ENCODE measurements at regions not wholly inside any gene's neighbourhood (a gene's known extent, or its start where the extent isn't known, plus 50 kb on each side); places are given as distances from the start of the nearest gene placed in this dataset.
"Not testable (repeated sequence)": the region's sequence is repeated elsewhere in the genome, so short reads cannot be mapped to it uniquely, and the experiment has no call there.

DNA sequence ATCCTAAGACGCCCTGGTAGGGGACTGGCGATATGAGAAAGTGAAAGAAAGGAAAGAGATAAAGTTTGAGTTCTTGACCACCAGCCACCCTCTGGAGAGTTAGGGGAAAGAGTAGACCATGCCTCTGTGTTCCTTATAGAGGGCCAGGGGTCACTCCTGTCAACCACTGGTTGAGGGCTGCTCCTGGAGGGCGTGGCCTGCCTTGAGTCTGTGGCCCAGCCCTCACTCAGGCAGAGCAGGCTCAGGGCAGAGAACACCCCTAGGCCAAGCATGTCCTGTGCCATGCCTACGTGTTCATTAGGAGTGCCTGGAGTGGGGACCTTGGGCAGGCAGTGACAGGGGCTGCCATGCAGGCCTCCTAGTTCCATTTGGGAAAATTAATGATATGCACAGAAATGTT lies 161.1 kb upstream of the EPB41L3 start:
- DNase-seq, result no peak
- H3K27ac ChIP-seq (ENCODE audit: insufficient read depth, low read length, poor library complexity, severe bottlenecking), result no peak overlapping the region

DNA sequence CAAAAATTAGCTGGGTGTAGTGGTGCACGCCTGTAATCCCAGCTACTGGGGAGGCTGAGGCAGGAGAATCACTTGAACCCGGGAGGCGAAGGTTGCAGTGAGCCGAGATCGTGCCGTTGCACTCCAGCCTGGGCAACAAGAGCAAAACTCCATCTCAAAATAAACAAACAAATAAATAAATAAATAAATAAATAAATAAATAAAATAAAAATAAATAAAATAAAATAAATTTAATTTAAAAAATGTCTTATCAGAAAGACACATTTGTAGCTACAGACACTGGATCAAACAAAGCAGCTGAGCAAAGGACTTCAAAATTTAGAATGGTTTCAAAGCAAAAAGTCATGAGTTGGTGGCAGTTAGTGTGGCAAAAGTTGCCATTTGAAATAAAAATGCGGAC lies 158.2 kb upstream of the EPB41L3 start:
- H3K27ac ChIP-seq (ENCODE audit: insufficient read depth, low read length, poor library complexity, severe bottlenecking); DNase-seq; H3K4me3 ChIP-seq (ENCODE audit: insufficient read depth, low read depth, low read length, poor library complexity, severe bottlenecking); H3K4me1 ChIP-seq (ENCODE audit: control insufficient read depth, insufficient read depth, low read length, poor library complexity, severe bottlenecking); H3K27me3 ChIP-seq (replicated peaks; ENCODE audit: control insufficient read depth, insufficient read depth, low read length, poor library complexity, severe bottlenecking); H3K9me3 ChIP-seq (ENCODE audit: control insufficient read depth, low read length); H3K36me3 ChIP-seq (ENCODE audit: control insufficient read depth, insufficient read depth, low read length): not testable (repeated sequence)

More for the DNA sequence above, 161.1 kb upstream of the EPB41L3 start:
- no peaks in the 10 kb centered on the region for H3K27me3 ChIP-seq (replicated peaks; ENCODE audit: control insufficient read depth, insufficient read depth, low read length, poor library complexity, severe bottlenecking)
- no peaks in the 10 kb centered on the region for H3K4me1 ChIP-seq (ENCODE audit: control insufficient read depth, insufficient read depth, low read length, poor library complexity, severe bottlenecking)
- H3K4me3 ChIP-seq (ENCODE audit: insufficient read depth, low read depth, low read length, poor library complexity, severe bottlenecking), result no peak overlapping the region
- no peaks in the 10 kb centered on the region for H3K9me3 ChIP-seq (ENCODE audit: control insufficient read depth, low read length)
- no peaks in the 10 kb centered on the region for H3K36me3 ChIP-seq (ENCODE audit: control insufficient read depth, insufficient read depth, low read length)

DNA sequence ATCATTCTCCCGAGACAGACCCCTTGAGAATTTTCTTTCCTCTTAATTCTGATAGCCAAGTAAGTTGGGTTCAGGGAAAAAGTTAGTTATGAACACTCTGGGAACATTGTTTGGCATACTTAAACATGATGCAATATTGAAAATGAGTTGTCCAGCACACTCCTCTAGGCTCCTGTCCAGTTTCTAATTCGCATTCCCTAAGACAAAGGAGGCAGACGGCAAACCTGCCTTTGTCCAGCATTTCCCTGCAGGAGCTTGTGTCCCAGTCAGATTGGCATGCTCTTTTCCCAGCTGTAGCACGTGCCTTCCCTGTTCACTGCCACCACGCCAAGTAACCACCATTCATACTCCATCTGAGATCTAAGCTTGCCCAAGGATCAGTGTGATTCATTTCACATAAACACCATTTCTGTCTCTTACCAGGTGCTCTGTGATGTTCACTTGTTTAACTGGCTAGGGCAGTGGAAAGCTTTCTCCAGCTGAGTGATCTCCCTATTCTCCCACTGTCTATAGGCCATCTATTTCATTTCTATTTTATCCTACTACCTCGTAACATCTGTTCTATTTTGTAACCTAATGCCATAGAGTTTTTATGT lies 150.0 kb upstream of the EPB41L3 start:
- Histone ChIP-seq H3K4me1 (ENCODE audit: control insufficient read depth, insufficient read depth, low read length, poor library complexity, severe bottlenecking) (no peaks in the 10 kb centered on the region), H3K27ac (ENCODE audit: insufficient read depth, low read length, poor library complexity, severe bottlenecking) (no peak overlapping the region), H3K4me3 (ENCODE audit: insufficient read depth, low read depth, low read length, poor library complexity, severe bottlenecking) (no peak overlapping the region), H3K27me3 (replicated peaks; ENCODE audit: control insufficient read depth, insufficient read depth, low read length, poor library complexity, severe bottlenecking) (no peaks in the 10 kb centered on the region), H3K36me3 (ENCODE audit: control insufficient read depth, insufficient read depth, low read length) (no peaks in the 10 kb centered on the region), H3K9me3 (ENCODE audit: control insufficient read depth, low read length) (no peaks in the 10 kb centered on the region)
- DNase-seq, result no peak

- DNase-seq, result no peak
- Histone ChIP-seq H3K27ac (ENCODE audit: insufficient read depth, low read length, poor library complexity, severe bottlenecking) (no peak overlapping the region), H3K9me3 (ENCODE audit: control insufficient read depth, low read length) (no peaks in the 10 kb centered on the region), H3K4me3 (ENCODE audit: insufficient read depth, low read depth, low read length, poor library complexity, severe bottlenecking) (no peak overlapping the region), H3K27me3 (replicated peaks; ENCODE audit: control insufficient read depth, insufficient read depth, low read length, poor library complexity, severe bottlenecking) (no peaks in the 10 kb centered on the region), H3K4me1 (ENCODE audit: control insufficient read depth, insufficient read depth, low read length, poor library complexity, severe bottlenecking) (no peaks in the 10 kb centered on the region), H3K36me3 (ENCODE audit: control insufficient read depth, insufficient read depth, low read length) (no peaks in the 10 kb centered on the region)
These were observed 135.1 kb upstream of the EPB41L3 start for GRCh38 chr18:5678779-5679406.

DNA sequence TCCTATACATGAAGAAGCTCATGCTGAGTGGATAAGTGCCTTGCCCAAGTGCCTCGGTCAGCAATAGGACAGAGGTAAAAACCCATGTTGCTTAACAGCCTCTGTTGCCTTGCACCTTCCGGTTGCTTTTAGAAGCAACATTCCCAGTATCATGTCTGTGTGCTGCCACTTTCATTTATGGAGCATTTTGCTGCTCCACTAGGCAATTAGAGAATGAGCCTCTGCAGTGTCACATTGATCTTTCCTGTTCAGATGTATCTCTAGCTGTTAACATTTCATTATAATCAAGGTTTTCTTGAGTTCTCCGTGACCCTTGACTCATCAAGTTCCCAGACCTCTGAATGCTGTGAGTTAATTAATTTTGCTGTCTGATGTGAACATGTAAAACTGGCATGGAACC lies 134.5 kb upstream of the EPB41L3 start:
- H3K9me3 ChIP-seq (ENCODE audit: control insufficient read depth, low read length), result no peaks in the 10 kb centered on the region
- H3K4me1 ChIP-seq (ENCODE audit: control insufficient read depth, insufficient read depth, low read length, poor library complexity, severe bottlenecking), result no peaks in the 10 kb centered on the region
- no peak overlapping the region for H3K27ac ChIP-seq (ENCODE audit: insufficient read depth, low read length, poor library complexity, severe bottlenecking)
- no peak overlapping the region for H3K4me3 ChIP-seq (ENCODE audit: insufficient read depth, low read depth, low read length, poor library complexity, severe bottlenecking)
- H3K36me3 ChIP-seq (ENCODE audit: control insufficient read depth, insufficient read depth, low read length), result no peaks in the 10 kb centered on the region
- H3K27me3 ChIP-seq (replicated peaks; ENCODE audit: control insufficient read depth, insufficient read depth, low read length, poor library complexity, severe bottlenecking), result no peaks in the 10 kb centered on the region
- no peak for DNase-seq

GRCh38 chr18:5673616-5674015 lies 129.8 kb upstream of the EPB41L3 start:
- no peaks in the 10 kb centered on the region for H3K4me1 ChIP-seq (ENCODE audit: control insufficient read depth, insufficient read depth, low read length, poor library complexity, severe bottlenecking)
- no peak for DNase-seq
- no peak overlapping the region for H3K27ac ChIP-seq (ENCODE audit: insufficient read depth, low read length, poor library complexity, severe bottlenecking)
- H3K36me3 ChIP-seq (ENCODE audit: control insufficient read depth, insufficient read depth, low read length), result no peaks in the 10 kb centered on the region
- H3K4me3 ChIP-seq (ENCODE audit: insufficient read depth, low read depth, low read length, poor library complexity, severe bottlenecking), result no peak overlapping the region
- H3K27me3 ChIP-seq (replicated peaks; ENCODE audit: control insufficient read depth, insufficient read depth, low read length, poor library complexity, severe bottlenecking), result no peaks in the 10 kb centered on the region
- H3K9me3 ChIP-seq (ENCODE audit: control insufficient read depth, low read length), result no peaks in the 10 kb centered on the region

GRCh38 chr18:5669585-5669984 lies 125.8 kb upstream of the EPB41L3 start:
- no peaks in the 10 kb centered on the region for H3K9me3 ChIP-seq (ENCODE audit: control insufficient read depth, low read length)
- H3K4me3 ChIP-seq (ENCODE audit: insufficient read depth, low read depth, low read length, poor library complexity, severe bottlenecking), result no peak overlapping the region
- DNase-seq, result no peak
- H3K4me1 ChIP-seq (ENCODE audit: control insufficient read depth, insufficient read depth, low read length, poor library complexity, severe bottlenecking), result no peaks in the 10 kb centered on the region
- H3K27ac ChIP-seq (ENCODE audit: insufficient read depth, low read length, poor library complexity, severe bottlenecking), result no peak overlapping the region
- H3K36me3 ChIP-seq (ENCODE audit: control insufficient read depth, insufficient read depth, low read length), result no peaks in the 10 kb centered on the region
- H3K27me3 ChIP-seq (replicated peaks; ENCODE audit: control insufficient read depth, insufficient read depth, low read length, poor library complexity, severe bottlenecking), result no peaks in the 10 kb centered on the region

- Histone ChIP-seq H3K4me3 (ENCODE audit: insufficient read depth, low read depth, low read length, poor library complexity, severe bottlenecking) (no peak overlapping the region), H3K4me1 (ENCODE audit: control insufficient read depth, insufficient read depth, low read length, poor library complexity, severe bottlenecking) (no peaks in the 10 kb centered on the region)
- DNase-seq, result no peak
These were observed 124.4 kb upstream of the EPB41L3 start for GRCh38 chr18:5668087-5668715.

DNA sequence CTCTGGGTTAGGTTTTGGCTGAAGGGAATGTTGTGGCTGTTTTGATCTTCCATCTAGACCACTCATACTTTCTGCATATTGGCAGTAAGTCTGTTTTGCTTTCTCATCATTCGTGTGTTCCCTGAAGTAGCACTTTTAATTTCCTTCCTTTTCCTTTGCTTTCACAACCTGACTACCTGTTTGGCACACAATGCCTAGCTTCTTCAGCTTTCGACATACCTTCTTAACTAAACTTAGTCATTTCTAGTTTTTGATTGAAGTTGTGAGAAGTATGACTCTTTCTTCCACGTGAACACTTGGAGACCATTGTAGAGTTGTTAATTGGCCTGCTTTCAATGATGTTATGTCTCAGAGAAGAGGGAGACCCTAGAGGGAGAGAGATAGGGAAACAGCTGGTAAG lies 123.6 kb upstream of the EPB41L3 start:
- Histone ChIP-seq H3K4me3 (ENCODE audit: insufficient read depth, low read depth, low read length, poor library complexity, severe bottlenecking) (no peak overlapping the region), H3K9me3 (ENCODE audit: control insufficient read depth, low read length) (no peaks in the 10 kb centered on the region), H3K27ac (ENCODE audit: insufficient read depth, low read length, poor library complexity, severe bottlenecking) (no peak overlapping the region), H3K4me1 (ENCODE audit: control insufficient read depth, insufficient read depth, low read length, poor library complexity, severe bottlenecking) (no peaks in the 10 kb centered on the region), H3K36me3 (ENCODE audit: control insufficient read depth, insufficient read depth, low read length) (no peaks in the 10 kb centered on the region), H3K27me3 (replicated peaks; ENCODE audit: control insufficient read depth, insufficient read depth, low read length, poor library complexity, severe bottlenecking) (no peaks in the 10 kb centered on the region)
- no peak for DNase-seq

More at GRCh38 chr18:5668087-5668715, 124.4 kb upstream of the EPB41L3 start:
- H3K36me3 ChIP-seq (ENCODE audit: control insufficient read depth, insufficient read depth, low read length), result no peaks in the 10 kb centered on the region
- no peaks in the 10 kb centered on the region for H3K9me3 ChIP-seq (ENCODE audit: control insufficient read depth, low read length)
- H3K27me3 ChIP-seq (replicated peaks; ENCODE audit: control insufficient read depth, insufficient read depth, low read length, poor library complexity, severe bottlenecking), result no peaks in the 10 kb centered on the region
- no peak overlapping the region for H3K27ac ChIP-seq (ENCODE audit: insufficient read depth, low read length, poor library complexity, severe bottlenecking)

DNA sequence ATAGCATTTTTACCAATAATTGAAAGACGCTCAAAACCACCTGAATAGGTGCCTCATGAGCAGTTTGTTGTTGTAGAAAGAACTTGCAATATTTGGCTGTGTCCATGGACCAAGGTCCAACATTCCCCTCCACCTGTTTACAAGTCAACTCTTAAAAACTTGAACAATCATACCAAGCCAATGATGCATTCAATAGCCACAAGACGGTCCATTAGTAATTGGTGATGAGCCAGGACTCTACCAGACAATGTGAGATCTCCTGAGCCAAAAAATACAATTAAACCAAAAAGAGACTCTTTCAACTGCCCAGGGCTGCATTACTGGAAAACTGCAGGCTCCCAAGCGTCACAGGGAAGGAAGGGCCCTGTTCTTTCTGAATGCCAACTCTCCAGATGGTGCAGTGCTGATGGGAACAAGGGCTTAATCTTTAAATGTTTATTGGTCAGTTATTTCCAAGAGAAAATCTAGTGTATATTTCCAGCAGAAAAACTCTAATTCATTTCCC lies 118.8 kb upstream of the EPB41L3 start:
- Histone ChIP-seq H3K4me1 (ENCODE audit: control insufficient read depth, insufficient read depth, low read length, poor library complexity, severe bottlenecking) (no peaks in the 10 kb centered on the region), H3K36me3 (ENCODE audit: control insufficient read depth, insufficient read depth, low read length) (no peaks in the 10 kb centered on the region), H3K9me3 (ENCODE audit: control insufficient read depth, low read length) (no peaks in the 10 kb centered on the region), H3K4me3 (ENCODE audit: insufficient read depth, low read depth, low read length, poor library complexity, severe bottlenecking) (no peak overlapping the region), H3K27ac (ENCODE audit: insufficient read depth, low read length, poor library complexity, severe bottlenecking) (no peak overlapping the region), H3K27me3 (replicated peaks; ENCODE audit: control insufficient read depth, insufficient read depth, low read length, poor library complexity, severe bottlenecking) (no peaks in the 10 kb centered on the region)
- no peak for DNase-seq

All from effector memory CD4-positive, alpha-beta T cell (primary cell).